ENCODE measurements at regions not wholly inside any gene's neighbourhood (a gene's known extent, or its start where the extent isn't known, plus 50 kb on each side); places are given as distances from the start of the nearest gene placed in this dataset.
"Not testable (repeated sequence)": the region's sequence is repeated elsewhere in the genome, so short reads cannot be mapped to it uniquely, and the experiment has no call there.

GRCh38 chr16:48029768-48030167 lies 126.0 kb downstream of the ABCC12 start:
- no peaks in the 10 kb centered on the region for H3K4me1 ChIP-seq (ENCODE audit: control insufficient read depth in 3 of 3, insufficient read depth in 2 of 3, low read depth in 1 of 3, low read length in 2 of 3)
- DNase-seq (no peak), FAIRE-seq (no peak)
- peaks cover 0 to 1% of the 10 kb centered on the region in 2 donors for H3K9me3 ChIP-seq (ENCODE audit: control insufficient read depth in 2 of 2, insufficient read depth in 1 of 2, low read depth in 1 of 2, low read length in 1 of 2)
- H3K4me3 ChIP-seq (ENCODE audit: low read depth in 1 of 3, low read length in 3 of 3), result no peak overlapping the region
- H3K27ac ChIP-seq (ENCODE audit: low read depth in 1 of 3, low read length in 2 of 3), result no peak overlapping the region
- H3K36me3 ChIP-seq (ENCODE audit: control insufficient read depth in 3 of 3, insufficient read depth in 2 of 3, low read depth in 1 of 3, low read length in 3 of 3), result no peaks in the 10 kb centered on the region
- 82 to 91% (median 88%) methylated on average over 5 of the region's 5 CpGs for WGBS, 3 donors
- no peaks in the 10 kb centered on the region for H3K27me3 ChIP-seq (ENCODE audit: control insufficient read depth in 3 of 3, insufficient read depth in 3 of 3, low read length in 3 of 3)

DNA sequence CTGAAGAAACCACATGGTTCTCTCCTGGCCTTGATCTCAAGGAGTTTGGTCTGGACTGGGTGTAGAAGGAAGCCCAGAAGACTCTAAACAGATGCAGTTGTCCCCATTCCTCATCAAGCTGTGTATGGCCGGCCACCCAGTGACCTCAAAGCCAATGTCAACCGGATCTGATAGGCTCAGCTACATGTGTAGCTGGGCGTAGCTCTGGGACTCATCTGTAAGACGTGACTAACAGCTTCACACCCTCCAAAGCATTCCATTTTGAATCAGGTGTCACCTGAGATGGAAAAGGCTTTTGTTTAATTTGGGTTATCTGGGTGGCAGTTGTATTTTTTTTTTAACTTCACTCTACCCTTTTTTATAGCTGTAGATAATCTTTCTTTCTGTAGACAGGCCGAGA lies 130.4 kb downstream of the ABCC12 start:
- Histone ChIP-seq H3K4me1 (ENCODE audit: control insufficient read depth in 3 of 3, insufficient read depth in 2 of 3, low read depth in 1 of 3, low read length in 2 of 3) (no peaks in the 10 kb centered on the region), H3K9me3 (ENCODE audit: control insufficient read depth in 2 of 2, insufficient read depth in 1 of 2, low read depth in 1 of 2, low read length in 1 of 2) (no peaks in the 10 kb centered on the region), H3K4me3 (ENCODE audit: low read depth in 1 of 3, low read length in 3 of 3) (no peak overlapping the region), H3K27me3 (ENCODE audit: control insufficient read depth in 3 of 3, insufficient read depth in 3 of 3, low read length in 3 of 3) (no peaks in the 10 kb centered on the region), H3K27ac (ENCODE audit: low read depth in 1 of 3, low read length in 2 of 3) (no peak overlapping the region), H3K36me3 (ENCODE audit: control insufficient read depth in 3 of 3, insufficient read depth in 2 of 3, low read depth in 1 of 3, low read length in 3 of 3) (no peaks in the 10 kb centered on the region)
- FAIRE-seq (no peak), DNase-seq (no peak)
- 44 to 65% (median 45%) methylated on average over 5 of the region's 5 CpGs for WGBS, 3 donors

- no peaks in the 10 kb centered on the region for H3K36me3 ChIP-seq (ENCODE audit: control insufficient read depth in 3 of 3, insufficient read depth in 2 of 3, low read depth in 1 of 3, low read length in 3 of 3)
- no peak for DNase-seq
- no peak overlapping the region for H3K4me3 ChIP-seq (ENCODE audit: low read depth in 1 of 3, low read length in 3 of 3)
- H3K4me1 ChIP-seq (ENCODE audit: control insufficient read depth in 3 of 3, insufficient read depth in 2 of 3, low read depth in 1 of 3, low read length in 2 of 3), result no peaks in the 10 kb centered on the region
- H3K27ac ChIP-seq (ENCODE audit: low read depth in 1 of 3, low read length in 2 of 3), result no peak overlapping the region
- no peak for FAIRE-seq
- no peaks in the 10 kb centered on the region for H3K27me3 ChIP-seq (ENCODE audit: control insufficient read depth in 3 of 3, insufficient read depth in 3 of 3, low read length in 3 of 3)
- WGBS, 3 donors, result 67 to 70% (median 68%) methylated on average over 5 of the region's 5 CpGs
- no peaks in the 10 kb centered on the region for H3K9me3 ChIP-seq (ENCODE audit: control insufficient read depth in 2 of 2, insufficient read depth in 1 of 2, low read depth in 1 of 2, low read length in 1 of 2)
Observed at GRCh38 chr16:48024042-48024441, 131.8 kb downstream of the ABCC12 start.

DNA sequence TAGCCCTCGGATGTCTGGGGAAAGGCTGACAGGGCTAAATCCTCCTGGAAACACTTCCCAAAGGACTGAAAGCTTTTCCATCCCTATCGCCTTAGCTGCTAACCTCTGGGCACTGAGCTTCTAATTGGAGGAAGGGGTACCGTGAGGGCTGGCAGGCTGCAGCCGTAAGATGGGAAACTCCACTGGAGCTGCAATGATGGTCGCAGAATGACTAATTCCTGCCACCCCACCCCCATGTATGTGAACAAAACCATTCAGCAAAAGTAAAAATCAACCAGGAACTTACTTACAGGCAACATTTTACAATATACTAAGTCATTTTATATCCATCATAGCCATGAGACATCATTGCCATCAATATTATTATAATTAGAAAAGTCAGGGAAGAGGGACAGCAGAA lies 133.3 kb downstream of the ABCC12 start:
- Histone ChIP-seq H3K27ac (ENCODE audit: low read depth in 1 of 3, low read length in 2 of 3) (no peak overlapping the region), H3K27me3 (ENCODE audit: control insufficient read depth in 3 of 3, insufficient read depth in 3 of 3, low read length in 3 of 3) (no peaks in the 10 kb centered on the region), H3K4me1 (ENCODE audit: control insufficient read depth in 3 of 3, insufficient read depth in 2 of 3, low read depth in 1 of 3, low read length in 2 of 3) (no peaks in the 10 kb centered on the region), H3K9me3 (ENCODE audit: control insufficient read depth in 2 of 2, insufficient read depth in 1 of 2, low read depth in 1 of 2, low read length in 1 of 2) (no peaks in the 10 kb centered on the region), H3K4me3 (ENCODE audit: low read depth in 1 of 3, low read length in 3 of 3) (no peak overlapping the region), H3K36me3 (ENCODE audit: control insufficient read depth in 3 of 3, insufficient read depth in 2 of 3, low read depth in 1 of 3, low read length in 3 of 3) (no peaks in the 10 kb centered on the region)
- DNase-seq, result no peak
- FAIRE-seq, result no peak
- 72 to 79% (median 75%) methylated on average over 5 of the region's 5 CpGs for WGBS, 3 donors

DNA sequence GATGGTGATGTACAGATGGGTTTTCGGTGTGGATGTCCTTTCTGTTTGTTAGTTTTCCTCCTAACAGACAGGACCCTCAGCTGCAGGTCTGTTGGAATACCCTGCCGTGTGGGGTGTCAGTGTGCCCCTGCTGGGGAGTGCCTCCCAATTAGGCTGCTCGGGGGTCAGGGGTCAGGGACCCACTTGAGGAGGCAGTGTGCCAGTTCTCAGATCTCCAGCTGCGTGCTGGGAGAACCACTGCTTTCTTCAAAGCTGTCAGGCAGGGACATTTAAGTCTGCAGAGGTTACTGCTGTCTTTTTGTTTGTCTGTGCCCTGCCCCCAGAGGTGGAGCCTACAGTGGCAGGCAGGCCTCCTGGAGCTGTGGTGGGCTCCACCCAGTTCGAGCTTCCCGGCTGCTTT lies 135.2 kb downstream of the ABCC12 start:
- not testable (repeated sequence) for H3K36me3 ChIP-seq (ENCODE audit: control insufficient read depth in 3 of 3, insufficient read depth in 2 of 3, low read depth in 1 of 3, low read length in 3 of 3); H3K27ac ChIP-seq (ENCODE audit: low read depth in 1 of 3, low read length in 2 of 3); H3K9me3 ChIP-seq (ENCODE audit: control insufficient read depth in 2 of 2, insufficient read depth in 1 of 2, low read depth in 1 of 2, low read length in 1 of 2); H3K4me1 ChIP-seq (ENCODE audit: control insufficient read depth in 3 of 3, insufficient read depth in 2 of 3, low read depth in 1 of 3, low read length in 2 of 3); DNase-seq; H3K4me3 ChIP-seq (ENCODE audit: low read depth in 1 of 3, low read length in 3 of 3); H3K27me3 ChIP-seq (ENCODE audit: control insufficient read depth in 3 of 3, insufficient read depth in 3 of 3, low read length in 3 of 3); FAIRE-seq
- 38 to 56% (median 50%) methylated on average over 2 to 4 of the region's 6 CpGs for WGBS, 3 donors

DNA sequence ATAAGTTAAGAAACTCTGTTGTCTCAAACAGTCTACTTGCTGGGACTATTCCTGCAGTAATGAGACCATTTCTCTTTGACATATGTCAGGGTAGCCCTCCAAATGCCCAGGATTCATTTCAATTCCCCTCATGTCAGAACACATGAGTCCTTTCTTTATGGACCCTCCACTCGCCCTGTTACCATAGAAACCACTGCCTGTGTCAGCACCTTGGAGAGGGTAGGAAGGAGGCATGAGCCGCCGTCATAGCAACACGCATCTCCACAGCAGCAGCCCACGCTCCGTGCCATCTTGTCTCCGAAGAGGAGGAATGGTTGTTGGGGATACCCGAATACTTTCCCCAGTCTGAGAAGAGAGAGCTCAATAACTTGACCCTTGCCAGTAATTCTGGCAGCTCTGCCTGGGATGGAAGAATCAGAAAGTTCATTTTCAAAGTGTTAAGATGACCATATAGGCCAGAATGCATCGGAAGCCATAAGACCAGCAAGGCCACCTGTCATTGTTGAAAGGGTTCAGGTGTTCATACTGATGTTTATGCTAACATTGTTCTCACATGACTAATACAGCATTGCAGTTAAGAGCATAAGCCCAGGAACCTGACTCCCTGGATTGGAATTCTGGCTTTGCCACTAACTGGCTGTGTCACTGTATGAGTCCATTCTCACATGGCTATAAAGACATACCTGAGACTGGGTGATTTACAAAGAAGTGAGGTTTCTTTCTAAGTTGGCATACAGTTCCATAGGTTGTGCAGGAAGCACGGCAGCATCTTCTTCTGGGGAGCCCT lies 141.3 kb downstream of the ABCC12 start:
- H3K4me1 ChIP-seq (ENCODE audit: control insufficient read depth in 3 of 3, insufficient read depth in 2 of 3, low read depth in 1 of 3, low read length in 2 of 3), result no peaks in the 10 kb centered on the region
- DNase-seq (no peak), FAIRE-seq (no peak)
- H3K27me3 ChIP-seq (ENCODE audit: control insufficient read depth in 3 of 3, insufficient read depth in 3 of 3, low read length in 3 of 3), result no peaks in the 10 kb centered on the region
- no peak overlapping the region for H3K4me3 ChIP-seq (ENCODE audit: low read depth in 1 of 3, low read length in 3 of 3)
- 84% methylated on average over 10 of the region's 10 CpGs for WGBS, 3 donors
- H3K36me3 ChIP-seq (ENCODE audit: control insufficient read depth in 3 of 3, insufficient read depth in 2 of 3, low read depth in 1 of 3, low read length in 3 of 3), result no peaks in the 10 kb centered on the region
- H3K27ac ChIP-seq (ENCODE audit: low read depth in 1 of 3, low read length in 2 of 3), result no peak overlapping the region
- H3K9me3 ChIP-seq (ENCODE audit: control insufficient read depth in 2 of 2, insufficient read depth in 1 of 2, low read depth in 1 of 2, low read length in 1 of 2), result no peaks in the 10 kb centered on the region

DNA sequence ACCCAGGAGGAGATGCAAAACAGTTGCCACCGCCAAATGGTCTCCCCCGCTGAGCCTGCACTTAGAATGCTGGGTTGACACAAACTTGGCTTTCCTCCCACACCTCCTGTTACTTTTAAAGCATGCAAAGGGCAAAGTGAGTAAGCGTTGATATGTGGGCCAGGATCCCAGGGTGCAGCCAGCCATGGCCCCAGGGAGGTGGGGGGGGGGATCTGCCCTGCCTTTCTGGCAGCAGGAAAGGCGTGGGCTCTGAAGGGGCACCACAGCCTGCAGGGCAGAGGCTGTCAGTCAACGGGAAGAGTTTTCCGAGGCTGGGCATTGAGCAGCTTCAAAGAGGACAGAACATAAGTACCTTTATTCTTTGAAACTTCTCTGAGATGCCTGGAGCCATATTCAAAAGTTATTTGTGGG lies 142.3 kb downstream of the ABCC12 start:
- Histone ChIP-seq H3K4me3 (ENCODE audit: low read depth in 1 of 3, low read length in 3 of 3) (no peak overlapping the region), H3K27ac (ENCODE audit: low read depth in 1 of 3, low read length in 2 of 3) (no peak overlapping the region), H3K27me3 (ENCODE audit: control insufficient read depth in 3 of 3, insufficient read depth in 3 of 3, low read length in 3 of 3) (no peaks in the 10 kb centered on the region), H3K4me1 (ENCODE audit: control insufficient read depth in 3 of 3, insufficient read depth in 2 of 3, low read depth in 1 of 3, low read length in 2 of 3) (no peaks in the 10 kb centered on the region), H3K9me3 (ENCODE audit: control insufficient read depth in 2 of 2, insufficient read depth in 1 of 2, low read depth in 1 of 2, low read length in 1 of 2) (no peaks in the 10 kb centered on the region), H3K36me3 (ENCODE audit: control insufficient read depth in 3 of 3, insufficient read depth in 2 of 3, low read depth in 1 of 3, low read length in 3 of 3) (no peaks in the 10 kb centered on the region)
- no peak for FAIRE-seq
- no peak for DNase-seq
- 72 to 75% (median 73%) methylated on average over 6 of the region's 6 CpGs for WGBS, 3 donors

- no peak overlapping the region for H3K4me3 ChIP-seq (ENCODE audit: low read depth in 1 of 3, low read length in 3 of 3)
- DNase-seq (no peak), FAIRE-seq (no peak)
- no peaks in the 10 kb centered on the region for H3K4me1 ChIP-seq (ENCODE audit: control insufficient read depth in 3 of 3, insufficient read depth in 2 of 3, low read depth in 1 of 3, low read length in 2 of 3)
- no peak overlapping the region for H3K27ac ChIP-seq (ENCODE audit: low read depth in 1 of 3, low read length in 2 of 3)
- 74 to 75% (median 74%) methylated on average over 9 of the region's 9 CpGs for WGBS, 3 donors
- no peaks in the 10 kb centered on the region for H3K27me3 ChIP-seq (ENCODE audit: control insufficient read depth in 3 of 3, insufficient read depth in 3 of 3, low read length in 3 of 3)
- H3K36me3 ChIP-seq (ENCODE audit: control insufficient read depth in 3 of 3, insufficient read depth in 2 of 3, low read depth in 1 of 3, low read length in 3 of 3), result no peaks in the 10 kb centered on the region
- H3K9me3 ChIP-seq (ENCODE audit: control insufficient read depth in 2 of 2, insufficient read depth in 1 of 2, low read depth in 1 of 2, low read length in 1 of 2), result no peaks in the 10 kb centered on the region
Observed at GRCh38 chr16:48011878-48012658, 143.7 kb downstream of the ABCC12 start.

Measured in small intestine (tissue), 7 donors.